Mammary epithelial cell (primary cell): ENCODE measurements at regions not wholly inside any gene's neighbourhood (a gene's known extent, or its start where the extent isn't known, plus 50 kb on each side); places are given as distances from the start of the nearest gene placed in this dataset.

Source experiments
- CTCF ChIP-seq, 2 donors: IDR thresholded peaks in 1 of 2; conservative IDR thresholded peaks in 1 of 2; 2 replicates each; pipeline ENCODE4 v1.5.1; 2011 to 2012; ENCODE audit warnings: inconsistent platforms in 2 of 2, low read length in 2 of 2, mild to moderate bottlenecking in 2 of 2, control low read depth in 1 of 2, low read depth in 1 of 2; ENCODE audit not compliant: insufficient read depth in 1 of 2; ENCODE audit errors: extremely low read depth in 1 of 2
- EZH2 ChIP-seq: IDR thresholded peaks from 2 replicates; pipeline ENCODE4 v1.6.1; 2012; ENCODE audit warnings: low read length, inconsistent platforms, borderline replicate concordance

- TF ChIP-seq CTCF (conservative IDR thresholded peaks at IDR 0.05 in 1 of 2, IDR thresholded peaks at IDR 0.05 in 1 of 2; ENCODE audit: extremely low read depth in 1 of 2, insufficient read depth in 1 of 2, low read depth in 1 of 2, low read length in 2 of 2) (no peak), EZH2 (no peak)
These were observed 450.1 kb upstream of the THBS1 start for GRCh38 chr15:39130556-39131379.
